ES-I3 (cell line): ENCODE measurements at regions not wholly inside any gene's neighbourhood (a gene's known extent, or its start where the extent isn't known, plus 50 kb on each side); places are given as distances from the start of the nearest gene placed in this dataset.

Source experiments
- H3K36me3 ChIP-seq: 2 replicates; pipeline ENCODE4 v1.6.1; 2013; ENCODE audit warnings: mild to moderate bottlenecking, low read length, control low read depth, moderate library complexity; ENCODE audit not compliant: insufficient read depth
- H3K4me1 ChIP-seq: 2 replicates; pipeline ENCODE4 v1.6.1; 2013; ENCODE audit warnings: mild to moderate bottlenecking, control low read depth, low read length; ENCODE audit not compliant: insufficient read depth
- H3K9ac ChIP-seq: 2 replicates; pipeline ENCODE4 v1.6.1; 2013; ENCODE audit warnings: low read depth, mild to moderate bottlenecking, low read length, moderate library complexity
- H3K9me3 ChIP-seq: 2 replicates; pipeline ENCODE4 v1.6.1; 2013; ENCODE audit warnings: mild to moderate bottlenecking, low read length, moderate library complexity; ENCODE audit not compliant: control insufficient read depth, insufficient read depth

GRCh38 chr7:121450631-121451198, 54.6 kb upstream of the FAM3C start:
- Histone ChIP-seq H3K36me3 (no peaks in the 10 kb centered on the region), H3K4me1 (peaks cover under 1% of the 10 kb centered on the region; the same call in 1 of the 2 replicates), H3K9ac (no peak overlapping the region), H3K9me3 (no peaks in the 10 kb centered on the region)

DNA sequence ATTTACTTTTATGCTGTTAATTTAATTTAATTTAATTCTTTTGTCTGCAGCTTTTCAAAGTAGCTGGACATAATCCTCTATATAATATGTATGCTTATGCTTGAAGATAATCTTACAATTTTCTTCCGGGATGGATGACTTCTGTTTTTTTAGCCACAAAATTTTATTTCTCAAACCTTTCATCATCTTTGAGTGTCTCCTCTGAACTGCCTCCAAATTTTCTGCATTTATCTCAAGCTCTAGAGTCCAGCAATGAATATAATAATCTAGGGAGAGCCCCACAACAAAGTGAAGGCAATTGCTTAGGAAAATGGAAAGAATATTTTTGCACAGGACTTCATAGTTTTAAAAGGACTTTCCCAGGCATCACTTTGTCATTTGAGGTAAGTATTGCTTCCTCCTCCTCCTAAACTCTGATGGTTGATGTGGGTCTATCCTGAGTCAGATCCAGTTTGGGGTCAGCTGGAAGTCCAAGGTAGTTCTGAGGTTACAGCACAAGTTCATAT, 53.7 kb upstream of the FAM3C start:
- Histone ChIP-seq H3K9me3 (no peaks in the 10 kb centered on the region), H3K4me1 (no peaks in the 10 kb centered on the region), H3K36me3 (no peaks in the 10 kb centered on the region)

GRCh38 chr7:121449329-121449728, 53.2 kb upstream of the FAM3C start:
- no peaks in the 10 kb centered on the region for H3K9me3 ChIP-seq
- H3K9ac ChIP-seq, result no peak overlapping the region
- no peaks in the 10 kb centered on the region for H3K36me3 ChIP-seq

More for the DNA sequence above, 53.7 kb upstream of the FAM3C start:
- no peak overlapping the region for H3K9ac ChIP-seq

GRCh38 chr7:121448429-121448828, 52.3 kb upstream of the FAM3C start:
- Histone ChIP-seq H3K36me3 (no peaks in the 10 kb centered on the region), H3K9me3 (no peaks in the 10 kb centered on the region), H3K4me1 (no peaks in the 10 kb centered on the region), H3K9ac (no peak overlapping the region)

More at GRCh38 chr7:121449329-121449728, 53.2 kb upstream of the FAM3C start:
- H3K4me1 ChIP-seq, result no peaks in the 10 kb centered on the region

GRCh38 chr7:121447911-121448300, 51.8 kb upstream of the FAM3C start:
- Histone ChIP-seq H3K36me3 (no peaks in the 10 kb centered on the region), H3K9ac (no peak overlapping the region), H3K4me1 (peaks cover under 1% of the 10 kb centered on the region; the same call in 1 of the 2 replicates), H3K9me3 (no peaks in the 10 kb centered on the region)

GRCh38 chr7:121447243-121447910, 51.3 kb upstream of the FAM3C start:
- Histone ChIP-seq H3K9ac (no peak overlapping the region), H3K4me1 (peaks cover 4% of the 10 kb centered on the region; the same call in 1 of the 2 replicates), H3K36me3 (no peaks in the 10 kb centered on the region), H3K9me3 (no peaks in the 10 kb centered on the region)

DNA sequence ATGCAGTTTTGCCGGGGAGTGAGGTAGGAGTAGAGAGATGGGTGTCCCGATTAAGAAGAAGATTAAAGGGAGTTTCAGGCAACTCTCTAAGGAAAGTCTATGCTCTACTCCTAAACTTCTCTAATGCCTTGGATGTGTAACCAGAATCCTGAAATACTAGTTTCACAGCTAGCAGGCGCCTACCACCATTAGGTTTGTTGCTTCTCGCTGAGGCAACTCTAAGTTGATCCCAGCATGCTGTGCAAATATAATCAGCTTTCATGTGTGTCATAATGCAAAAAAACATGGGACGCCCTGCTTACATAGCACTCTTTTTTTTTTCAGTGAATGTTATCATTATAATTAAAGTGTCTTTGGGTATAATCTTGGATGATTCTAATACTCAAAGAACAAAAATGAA, 50.4 kb upstream of the FAM3C start:
- Histone ChIP-seq H3K9me3 (no peaks in the 10 kb centered on the region), H3K9ac (no peak overlapping the region), H3K4me1 (peaks cover 4% of the 10 kb centered on the region; the same call in 1 of the 2 replicates), H3K36me3 (no peaks in the 10 kb centered on the region)
